Transverse colon (tissue), 4 donors: ENCODE measurements at regions not wholly inside any gene's neighbourhood (a gene's known extent, or its start where the extent isn't known, plus 50 kb on each side); places are given as distances from the start of the nearest gene placed in this dataset.

Source experiments
- DNase-seq: peaks from one replicate; pipeline ENCODE4 v3.0.0-alpha.2; 2019
- H3K27ac ChIP-seq, 4 donors: fragments of 200-600 bp; sonication (generic); 2 replicates each; pipeline ENCODE4 v1.5.1; 2016 to 2018; ENCODE audit warnings: inconsistent platforms in 4 of 4
- H3K27me3 ChIP-seq: fragments of 200-600 bp; sonication (generic); 2 replicates; pipeline ENCODE4 v1.5.1; 2017; ENCODE audit warnings: inconsistent platforms
- H3K36me3 ChIP-seq, 4 donors: fragments of 200-600 bp; sonication (generic); 2 replicates each; pipeline ENCODE4 v1.5.1; 2017 to 2019; ENCODE audit warnings: inconsistent platforms in 4 of 4
- H3K4me1 ChIP-seq, 4 donors: fragments of 200-600 bp; sonication (generic); 2 replicates each; pipeline ENCODE4 v1.5.1; 2017 to 2020; ENCODE audit warnings: inconsistent platforms in 4 of 4
- H3K4me3 ChIP-seq, 4 donors: fragments of 200-600 bp; sonication (generic); 1 replicate in 1 of 4; 2 replicates in 3 of 4; pipeline versions ENCODE4 v1.5.1 to v1.6.1; 2017 to 2019; ENCODE audit warnings: inconsistent platforms in 4 of 4
- H3K9me3 ChIP-seq, 2 donors: fragments of 200-600 bp; sonication (generic); 2 replicates each; pipeline ENCODE4 v1.5.1; 2017 to 2019; ENCODE audit warnings: inconsistent platforms in 2 of 2
- EP300 ChIP-seq: sonication (generic); formaldehyde crosslinking; IDR thresholded peaks from one replicate; pipeline ENCODE4 v1.6.1; 2017; ENCODE audit warnings: antibody characterized with exemption, low read depth
- POLR2A ChIP-seq: fragments of 450-650 bp; IDR thresholded peaks from one replicate; pipeline ENCODE4 v1.6.1; 2016; ENCODE audit warnings: antibody characterized with exemption, mild to moderate bottlenecking, moderate library complexity
- POLR2AphosphoS5 ChIP-seq, 3 donors: sonication (generic); formaldehyde crosslinking; IDR thresholded peaks; one replicate each; pipeline ENCODE4 v1.6.1; 2016; ENCODE audit warnings: antibody characterized with exemption in 3 of 3
- WGBS, 2 donors: methylation state at CpG; one replicate each; pipeline ENCODE4 v1.1.5; 2018; ENCODE audit warnings: low coverage in 1 of 2; 5-methylcytosine and 5-hydroxymethylcytosine counted together
- in situ Hi-C, 4 donors: fragments of 200-750 bp; cut with MboI; loops; one replicate each; pipeline versions ENCODE4 v1.15.0 to v1.15.1; 2017; ENCODE audit warnings: low sequenced_read_pairs in 3 of 4, low pct_ligation_motif_present in 1 of 4, low pct_unique_long_range_greater_than_20kb in 1 of 4
- intact Hi-C: fragments of 100-400 bp; cut with DNase I; formaldehyde crosslinking; loops from one replicate; pipeline ENCODE4 v1.15.1; 2023; ENCODE audit warnings: low total_unique reads
- TF ChIP-seq, protein P1 (sequence below), 5 experiments: fragments of 200-600 bp in 3 of 5; fragments of 450-650 bp in 2 of 5; sonication (generic) in 3 of 5; IDR thresholded peaks; 1 replicate in 2 of 5; 2 replicates in 3 of 5; pipeline ENCODE4 v1.5.1; 2016 to 2017; ENCODE audit warnings: antibody characterized with exemption in 5 of 5, inconsistent platforms in 3 of 5, mild to moderate bottlenecking in 2 of 5, moderate library complexity in 1 of 5

DNA sequence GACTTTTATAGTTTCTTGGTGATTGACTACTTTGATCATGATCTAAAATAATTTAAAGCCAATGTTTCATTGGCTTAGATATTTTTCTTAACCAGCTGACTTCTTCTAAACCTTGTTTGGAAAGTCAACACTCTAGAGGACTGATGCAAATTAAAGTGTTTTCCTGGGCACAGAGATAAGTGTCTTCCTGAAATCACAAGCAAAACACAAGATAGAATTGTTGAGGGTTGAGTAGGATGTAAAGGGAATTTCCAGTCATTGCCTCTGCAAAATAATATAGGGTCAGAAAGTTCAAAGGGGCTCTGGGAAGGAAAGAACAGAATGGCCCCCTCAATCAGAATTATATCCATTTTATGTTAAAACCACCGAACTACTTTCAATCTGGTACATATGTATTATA lies 156.3 kb upstream of the LRIG3 start:
- in situ Hi-C loops = loop anchor here in 3 of 4 donors (25.0 kb wide), 4 partner anchors 164 to 739 kb away; partner anchors contain the start of gene LRIG3 (in 1 of the 3)
- 58 to 67% methylated on average over 1 of the region's 1 CpG for WGBS, 2 donors
- peak overlapping the region; percentile 44 to 69 (median 56) for H3K27ac ChIP-seq
- H3K27me3 ChIP-seq = no peaks in the 10 kb centered on the region
- no peak for DNase-seq
- H3K36me3 ChIP-seq = no peaks in the 10 kb centered on the region
- no peak for TF ChIP-seq POLR2AphosphoS5 (IDR thresholded peaks at IDR 0.05)
- no peak for TF ChIP-seq EP300
- no peak for TF ChIP-seq POLR2A
- TF ChIP-seq, protein P1, sequence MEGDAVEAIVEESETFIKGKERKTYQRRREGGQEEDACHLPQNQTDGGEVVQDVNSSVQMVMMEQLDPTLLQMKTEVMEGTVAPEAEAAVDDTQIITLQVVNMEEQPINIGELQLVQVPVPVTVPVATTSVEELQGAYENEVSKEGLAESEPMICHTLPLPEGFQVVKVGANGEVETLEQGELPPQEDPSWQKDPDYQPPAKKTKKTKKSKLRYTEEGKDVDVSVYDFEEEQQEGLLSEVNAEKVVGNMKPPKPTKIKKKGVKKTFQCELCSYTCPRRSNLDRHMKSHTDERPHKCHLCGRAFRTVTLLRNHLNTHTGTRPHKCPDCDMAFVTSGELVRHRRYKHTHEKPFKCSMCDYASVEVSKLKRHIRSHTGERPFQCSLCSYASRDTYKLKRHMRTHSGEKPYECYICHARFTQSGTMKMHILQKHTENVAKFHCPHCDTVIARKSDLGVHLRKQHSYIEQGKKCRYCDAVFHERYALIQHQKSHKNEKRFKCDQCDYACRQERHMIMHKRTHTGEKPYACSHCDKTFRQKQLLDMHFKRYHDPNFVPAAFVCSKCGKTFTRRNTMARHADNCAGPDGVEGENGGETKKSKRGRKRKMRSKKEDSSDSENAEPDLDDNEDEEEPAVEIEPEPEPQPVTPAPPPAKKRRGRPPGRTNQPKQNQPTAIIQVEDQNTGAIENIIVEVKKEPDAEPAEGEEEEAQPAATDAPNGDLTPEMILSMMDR (IDR thresholded peaks at IDR 0.05) = no peak
- intact Hi-C loops = no loop called here
- no peak overlapping the region for H3K4me3 ChIP-seq
- no peaks in the 10 kb centered on the region for H3K9me3 ChIP-seq
- peaks cover 0 to 47% (median 17%) of the 10 kb centered on the region in 4 donors for H3K4me1 ChIP-seq

DNA sequence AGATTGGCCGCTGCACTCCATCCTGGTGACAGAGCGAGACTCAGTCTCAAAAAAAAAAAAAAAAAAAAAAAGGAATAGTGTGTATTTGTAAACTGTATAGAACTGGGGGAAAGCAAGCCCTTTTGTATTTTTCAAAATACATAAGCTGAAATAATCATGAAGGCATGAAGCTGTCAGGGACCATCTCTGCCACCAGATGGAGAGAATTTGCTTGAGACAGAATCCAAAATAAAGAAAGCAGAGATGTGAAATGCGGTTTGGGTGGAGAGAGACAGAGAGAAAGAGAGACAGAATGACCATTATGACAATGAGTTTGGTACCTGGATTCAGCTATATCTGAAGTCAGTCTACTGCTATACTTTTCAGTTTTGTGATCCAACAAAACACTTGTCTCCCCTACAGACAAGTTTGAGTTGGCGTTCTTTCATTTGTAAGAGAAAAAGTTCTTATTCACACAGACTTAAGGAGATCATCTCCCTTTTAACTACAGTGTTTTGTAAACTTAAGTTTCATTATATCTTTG lies 155.7 kb upstream of the LRIG3 start:
- Histone ChIP-seq H3K36me3 (no peaks in the 10 kb centered on the region), H3K27me3 (no peaks in the 10 kb centered on the region), H3K27ac (peak overlapping the region in 1 of 4 donors; percentile 69), H3K9me3 (no peaks in the 10 kb centered on the region), H3K4me1 (peaks cover 0 to 47% (median 17%) of the 10 kb centered on the region in 4 donors), H3K4me3 (no peak overlapping the region)
- intact Hi-C loops = no loop called here
- DNase-seq = no peak
- 87 to 91% methylated on average over 3 to 4 of the region's 4 CpGs for WGBS, 2 donors
- in situ Hi-C loops = loop anchor here in 3 of 4 donors (25.0 kb wide), 4 partner anchors 164 to 739 kb away; partner anchors contain the start of gene LRIG3 (in 1 of the 3)
- no peak for TF ChIP-seq EP300
- TF ChIP-seq, protein P1 (IDR thresholded peaks at IDR 0.05) = peak in 1 of 5 experiments; percentile 22

DNA sequence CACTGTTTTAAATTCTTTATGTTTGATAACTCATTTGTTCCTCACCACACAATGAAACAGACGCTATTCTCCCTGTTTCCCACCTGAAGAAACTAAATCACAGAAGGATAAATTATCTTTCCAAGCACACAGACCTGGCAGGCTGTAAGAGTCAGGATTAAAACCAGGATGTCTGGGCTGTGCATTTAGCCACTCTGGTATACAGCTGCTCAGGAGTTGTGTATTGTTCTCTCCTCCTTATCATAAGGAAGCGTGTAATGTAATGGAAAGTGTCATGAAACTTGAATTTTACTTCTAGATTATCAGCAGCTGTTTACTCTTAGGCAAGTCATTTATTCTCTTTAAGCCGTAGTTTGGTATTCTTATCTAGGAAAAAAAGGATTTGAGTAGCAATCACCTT lies 154.8 kb upstream of the LRIG3 start:
- H3K27me3 ChIP-seq = no peaks in the 10 kb centered on the region
- H3K27ac ChIP-seq = peak overlapping the region; percentile 55 to 69 (median 61)
- H3K4me1 ChIP-seq = peaks cover 0 to 51% (median 17%) of the 10 kb centered on the region in 4 donors
- no peak for DNase-seq
- no peaks in the 10 kb centered on the region for H3K9me3 ChIP-seq
- H3K36me3 ChIP-seq = no peaks in the 10 kb centered on the region
- intact Hi-C loops (no loop called here), in situ Hi-C loops (loop anchor here in 3 of 4 donors (25.0 kb wide), 4 partner anchors 163 to 738 kb away; partner anchors contain the start of gene LRIG3 (in 1 of the 3))
- 30 to 46% methylated on average over 2 to 3 of the region's 3 CpGs for WGBS, 2 donors
- H3K4me3 ChIP-seq = no peak overlapping the region
- TF ChIP-seq, protein P1 (IDR thresholded peaks at IDR 0.05) = no peak
- TF ChIP-seq POLR2A = no peak
- no peak for TF ChIP-seq EP300
- TF ChIP-seq POLR2AphosphoS5 (IDR thresholded peaks at IDR 0.05) = no peak

DNA sequence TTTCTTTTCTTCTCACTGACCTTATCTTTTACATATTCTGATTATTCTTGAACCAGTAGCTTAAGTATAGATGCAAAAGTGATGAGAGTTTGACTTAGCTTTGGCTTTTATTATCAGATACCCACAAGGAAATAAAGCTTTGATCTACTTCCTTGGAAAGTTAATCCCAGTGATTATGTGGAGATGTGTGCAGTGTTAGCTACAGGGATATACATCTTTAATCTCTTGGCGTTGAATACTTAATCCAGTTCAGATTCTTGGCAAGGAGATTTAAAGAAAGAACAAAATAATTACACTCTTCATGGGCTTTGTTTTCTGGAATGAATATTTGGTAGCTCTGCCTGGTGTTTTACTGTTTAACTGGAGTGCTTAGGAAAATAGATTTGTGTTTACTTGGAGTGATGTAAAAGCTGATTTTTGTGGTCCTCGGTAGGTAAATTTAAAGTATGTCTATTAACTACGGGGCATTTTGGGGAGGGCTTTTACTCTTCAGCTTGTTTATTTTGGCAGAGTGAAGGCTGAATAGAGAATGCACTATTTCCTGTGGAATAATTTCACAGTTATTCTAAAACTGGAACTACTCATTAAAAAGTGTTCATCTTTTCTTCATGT lies 150.1 kb upstream of the LRIG3 start:
- 32 to 42% methylated on average over 3 of the region's 3 CpGs for WGBS, 2 donors
- in situ Hi-C loops (no loop called here), intact Hi-C loops (no loop called here)
- H3K27me3 ChIP-seq = no peaks in the 10 kb centered on the region
- H3K27ac ChIP-seq = no peak overlapping the region
- TF ChIP-seq POLR2AphosphoS5 (IDR thresholded peaks at IDR 0.05) (no peak), EP300 (no peak), POLR2A (no peak)
- TF ChIP-seq, protein P1 (IDR thresholded peaks at IDR 0.05) = no peak
- no peaks in the 10 kb centered on the region for H3K36me3 ChIP-seq
- H3K9me3 ChIP-seq = no peaks in the 10 kb centered on the region
- H3K4me3 ChIP-seq = no peak overlapping the region
- no peak for DNase-seq
- H3K4me1 ChIP-seq = peaks cover 0 to 11% (median 5%) of the 10 kb centered on the region in 4 donors
